Activated CD8-positive, alpha-beta T cell treated with anti-CD3 and anti-CD28 coated beads, Interleukin-2, amount 10 ng/mL, durations not matched to agents 7 days and 5 days (primary cell): ENCODE measurements at regions not wholly inside any gene's neighbourhood (a gene's known extent, or its start where the extent isn't known, plus 50 kb on each side); places are given as distances from the start of the nearest gene placed in this dataset.

ENCODE experiments used
- ATAC-seq: fragments of 150-1000 bp; cut with Tn5 transposase; one replicate; pipeline ENCODE4 v1.10.0; 2021; ENCODE audit warnings: moderate library complexity
- CTCF ChIA-PET: fragments of 350-600 bp; sonication (Branson Sonifier 250); formaldehyde crosslinking; loops from one replicate; lab custom pipeline; 2021; ENCODE audit warnings: antibody characterized with exemption; lab: Charles Lee
- POLR2A ChIA-PET: fragments of 350-600 bp; sonication (Branson Sonifier 250); formaldehyde crosslinking; loops from one replicate; lab custom pipeline; 2021; ENCODE audit warnings: antibody characterized with exemption; lab: Charles Lee
- DNase-seq: peaks from one replicate; pipeline ENCODE4 v3.0.0-alpha.2; 2020
- H3K27ac Mint-ChIP-seq: one replicate; pipeline ENCODE4 v1.8.0; 2021; ENCODE audit warnings: mild to moderate bottlenecking, mixed read lengths
- H3K27me3 Mint-ChIP-seq: one replicate; pipeline ENCODE4 v1.8.0; 2021; ENCODE audit warnings: low read depth, mixed read lengths
- H3K36me3 Mint-ChIP-seq: one replicate; pipeline ENCODE4 v1.8.0; 2021; ENCODE audit warnings: low read depth, mixed read lengths
- H3K4me1 Mint-ChIP-seq: one replicate; pipeline ENCODE4 v1.8.0; 2021; ENCODE audit warnings: low read depth, mixed read lengths
- H3K4me3 Mint-ChIP-seq: one replicate; pipeline ENCODE4 v1.8.0; 2021; ENCODE audit warnings: mild to moderate bottlenecking, mixed read lengths
- H3K9me3 Mint-ChIP-seq: one replicate; pipeline ENCODE4 v1.8.0; 2022; ENCODE audit warnings: mixed read lengths; ENCODE audit not compliant: insufficient read depth

GRCh38 chr2:16167451-16167861 is 227.1 kb downstream of the MYCN start:
- H3K4me1 Mint-ChIP-seq = no peaks in the 10 kb centered on the region
- POLR2A ChIA-PET = no interaction called here
- H3K9me3 Mint-ChIP-seq = no peaks in the 10 kb centered on the region
- no peak for DNase-seq
- H3K27me3 Mint-ChIP-seq = no peaks in the 10 kb centered on the region
- H3K4me3 Mint-ChIP-seq = no peak overlapping the region
- H3K36me3 Mint-ChIP-seq = no peaks in the 10 kb centered on the region
- no peak overlapping the region for H3K27ac Mint-ChIP-seq
- CTCF ChIA-PET = interaction anchor here (0.8 kb wide), 1 partner anchor 18 kb away, joined by 3 read pairs; no protein-coding TSS in a partner anchor
- no peak for ATAC-seq

GRCh38 chr2:16166327-16166981 is 226.1 kb downstream of the MYCN start:
- Mint-ChIP-seq H3K27me3 (no peaks in the 10 kb centered on the region), H3K9me3 (no peaks in the 10 kb centered on the region), H3K36me3 (no peaks in the 10 kb centered on the region), H3K4me3 (no peak overlapping the region), H3K4me1 (no peaks in the 10 kb centered on the region), H3K27ac (no peak overlapping the region)
- ChIA-PET POLR2A (no interaction called here), CTCF (interaction anchor here (0.8 kb wide), 1 partner anchor 17 kb away, joined by 3 read pairs; no protein-coding TSS in a partner anchor)
- ATAC-seq (no peak), DNase-seq (no peak)

- ChIA-PET POLR2A (no interaction called here), CTCF (no interaction called here)
- H3K27ac Mint-ChIP-seq = no peak overlapping the region
- no peaks in the 10 kb centered on the region for H3K36me3 Mint-ChIP-seq
- no peak overlapping the region for H3K4me3 Mint-ChIP-seq
- H3K4me1 Mint-ChIP-seq = no peaks in the 10 kb centered on the region
- no peak for DNase-seq
- no peaks in the 10 kb centered on the region for H3K9me3 Mint-ChIP-seq
- no peak for ATAC-seq
- H3K27me3 Mint-ChIP-seq = no peaks in the 10 kb centered on the region
Observed at GRCh38 chr2:16165518-16166326, 225.4 kb downstream of the MYCN start.

GRCh38 chr2:16162491-16163040 is 222.2 kb downstream of the MYCN start:
- ChIA-PET CTCF (no interaction called here), POLR2A (no interaction called here)
- H3K27ac Mint-ChIP-seq = no peak overlapping the region
- no peak overlapping the region for H3K4me3 Mint-ChIP-seq
- no peaks in the 10 kb centered on the region for H3K36me3 Mint-ChIP-seq
- no peaks in the 10 kb centered on the region for H3K4me1 Mint-ChIP-seq
- no peak for DNase-seq
- ATAC-seq = no peak
- no peaks in the 10 kb centered on the region for H3K9me3 Mint-ChIP-seq
- no peaks in the 10 kb centered on the region for H3K27me3 Mint-ChIP-seq

GRCh38 chr2:16161768-16162490 is 221.6 kb downstream of the MYCN start:
- Mint-ChIP-seq H3K4me1 (no peaks in the 10 kb centered on the region), H3K36me3 (no peaks in the 10 kb centered on the region), H3K9me3 (no peaks in the 10 kb centered on the region), H3K4me3 (no peak overlapping the region), H3K27me3 (no peaks in the 10 kb centered on the region), H3K27ac (no peak overlapping the region)
- ATAC-seq (no peak), DNase-seq (no peak)
- ChIA-PET CTCF (no interaction called here), POLR2A (no interaction called here)

GRCh38 chr2:16161085-16161565 is 220.8 kb downstream of the MYCN start:
- POLR2A ChIA-PET = no interaction called here

GRCh38 chr2:16160281-16161084 is 220.1 kb downstream of the MYCN start:
- no peak for ATAC-seq

More at GRCh38 chr2:16161085-16161565, 220.8 kb downstream of the MYCN start:
- Mint-ChIP-seq H3K27ac (no peak overlapping the region), H3K4me3 (no peak overlapping the region), H3K36me3 (no peaks in the 10 kb centered on the region), H3K4me1 (no peaks in the 10 kb centered on the region), H3K27me3 (no peaks in the 10 kb centered on the region), H3K9me3 (no peaks in the 10 kb centered on the region)
- ATAC-seq (no peak), DNase-seq (no peak)
- CTCF ChIA-PET = no interaction called here

GRCh38 chr2:16156411-16156810 is 216.1 kb downstream of the MYCN start:
- no peaks in the 10 kb centered on the region for H3K4me1 Mint-ChIP-seq
- H3K4me3 Mint-ChIP-seq = no peak overlapping the region
- ATAC-seq (no peak), DNase-seq (no peak)
- no peak overlapping the region for H3K27ac Mint-ChIP-seq
- H3K27me3 Mint-ChIP-seq = no peaks in the 10 kb centered on the region
- CTCF ChIA-PET = no interaction called here
- H3K9me3 Mint-ChIP-seq = no peaks in the 10 kb centered on the region
- POLR2A ChIA-PET = no interaction called here
- H3K36me3 Mint-ChIP-seq = no peaks in the 10 kb centered on the region

More at GRCh38 chr2:16160281-16161084, 220.1 kb downstream of the MYCN start:
- Mint-ChIP-seq H3K27me3 (no peaks in the 10 kb centered on the region), H3K27ac (no peak overlapping the region), H3K36me3 (no peaks in the 10 kb centered on the region), H3K9me3 (no peaks in the 10 kb centered on the region), H3K4me1 (no peaks in the 10 kb centered on the region), H3K4me3 (no peak overlapping the region)
- POLR2A ChIA-PET = no interaction called here
- no peak for DNase-seq
- CTCF ChIA-PET = no interaction called here

- Mint-ChIP-seq H3K27me3 (no peaks in the 10 kb centered on the region), H3K9me3 (no peaks in the 10 kb centered on the region), H3K4me1 (no peaks in the 10 kb centered on the region), H3K4me3 (no peak overlapping the region), H3K36me3 (no peaks in the 10 kb centered on the region), H3K27ac (no peak overlapping the region)
- ATAC-seq (no peak), DNase-seq (no peak)
- CTCF ChIA-PET = no interaction called here
- POLR2A ChIA-PET = no interaction called here
Observed at GRCh38 chr2:16155766-16156165, 215.4 kb downstream of the MYCN start.

GRCh38 chr2:16155366-16155765 is 215.0 kb downstream of the MYCN start:
- ChIA-PET POLR2A (no interaction called here), CTCF (no interaction called here)
- Mint-ChIP-seq H3K9me3 (no peaks in the 10 kb centered on the region), H3K27me3 (no peaks in the 10 kb centered on the region), H3K27ac (no peak overlapping the region), H3K4me3 (no peak overlapping the region), H3K36me3 (no peaks in the 10 kb centered on the region), H3K4me1 (no peaks in the 10 kb centered on the region)
- DNase-seq (no peak), ATAC-seq (no peak)
